AG04449 (cell line): ENCODE measurements at regions not wholly inside any gene's neighbourhood (a gene's known extent, or its start where the extent isn't known, plus 50 kb on each side); places are given as distances from the start of the nearest gene placed in this dataset.
A peak's percentile ranks its signal among the peaks of the same experiment; 100 is the strongest.

ENCODE experiments used
- CTCF ChIA-PET: fragments of 350-600 bp; formaldehyde crosslinking; extraction: SDS; loops from one replicate; lab custom pipeline; 2021; ENCODE audit warnings: antibody characterized with exemption; lab: Yijun Ruan, JAX
- POLR2A ChIA-PET: fragments of 400-600, 350-600 bp; formaldehyde crosslinking; extraction: SDS; loops from one replicate; lab custom pipeline; 2020; ENCODE audit warnings: antibody characterized with exemption, inconsistent platforms; lab: Yijun Ruan, JAX
- DNase-seq: peaks from one replicate; pipeline ENCODE4 v3.0.0-alpha.2; 2010; ENCODE audit warnings: low read depth, low spot score
- H3K4me3 ChIP-seq: 2 replicates; pipeline ENCODE4 v1.5.1; 2011; ENCODE audit warnings: low read depth, mild to moderate bottlenecking, control low read depth, low read length
- CTCF ChIP-seq: IDR thresholded peaks from one replicate; pipeline ENCODE4 v1.5.1; 2011; ENCODE audit warnings: mild to moderate bottlenecking, moderate library complexity, low read length, control low read depth, inconsistent platforms; ENCODE audit not compliant: insufficient read depth; ENCODE audit errors: missing control alignments

- no peak overlapping the region for H3K4me3 ChIP-seq
- ChIA-PET CTCF (no interaction called here), POLR2A (no interaction called here)
- TF ChIP-seq CTCF: no peak
- peak; percentile 9 for DNase-seq
These were observed 1391.3 kb downstream of the DSC3 start for GRCh38 chr18:29651122-29651680.

GRCh38 chr18:29648891-29649290 lies 1393.7 kb downstream of the DSC3 start:
- ChIA-PET CTCF (no interaction called here), POLR2A (no interaction called here)
- H3K4me3 ChIP-seq: no peak overlapping the region
- no peak for TF ChIP-seq CTCF
- DNase-seq: no peak

- CTCF ChIA-PET: no interaction called here
- POLR2A ChIA-PET: no interaction called here
- DNase-seq: no peak
- no peak for TF ChIP-seq CTCF
- no peak overlapping the region for H3K4me3 ChIP-seq
These were observed 1394.8 kb downstream of the DSC3 start for GRCh38 chr18:29647700-29648099.

- H3K4me3 ChIP-seq: no peak overlapping the region
- TF ChIP-seq CTCF: no peak
- ChIA-PET POLR2A (no interaction called here), CTCF (no interaction called here)
- no peak for DNase-seq
These were observed 1398.3 kb downstream of the DSC3 start for GRCh38 chr18:29644276-29644675.

- POLR2A ChIA-PET: no interaction called here
- CTCF ChIA-PET: no interaction called here
- TF ChIP-seq CTCF: no peak
- H3K4me3 ChIP-seq: no peak overlapping the region
- DNase-seq: no peak
These were observed 1413.0 kb downstream of the DSC3 start for GRCh38 chr18:29629493-29630036.

GRCh38 chr18:29626094-29626493 lies 1416.4 kb downstream of the DSC3 start:
- POLR2A ChIA-PET: no interaction called here
- DNase-seq: no peak
- CTCF ChIA-PET: no interaction called here
- H3K4me3 ChIP-seq: no peak overlapping the region
- no peak for TF ChIP-seq CTCF
